ENCODE measurements at regions not wholly inside any gene's neighbourhood (a gene's known extent, or its start where the extent isn't known, plus 50 kb on each side); places are given as distances from the start of the nearest gene placed in this dataset.
A peak's percentile ranks its signal among the peaks of the same experiment; 100 is the strongest.

DNA sequence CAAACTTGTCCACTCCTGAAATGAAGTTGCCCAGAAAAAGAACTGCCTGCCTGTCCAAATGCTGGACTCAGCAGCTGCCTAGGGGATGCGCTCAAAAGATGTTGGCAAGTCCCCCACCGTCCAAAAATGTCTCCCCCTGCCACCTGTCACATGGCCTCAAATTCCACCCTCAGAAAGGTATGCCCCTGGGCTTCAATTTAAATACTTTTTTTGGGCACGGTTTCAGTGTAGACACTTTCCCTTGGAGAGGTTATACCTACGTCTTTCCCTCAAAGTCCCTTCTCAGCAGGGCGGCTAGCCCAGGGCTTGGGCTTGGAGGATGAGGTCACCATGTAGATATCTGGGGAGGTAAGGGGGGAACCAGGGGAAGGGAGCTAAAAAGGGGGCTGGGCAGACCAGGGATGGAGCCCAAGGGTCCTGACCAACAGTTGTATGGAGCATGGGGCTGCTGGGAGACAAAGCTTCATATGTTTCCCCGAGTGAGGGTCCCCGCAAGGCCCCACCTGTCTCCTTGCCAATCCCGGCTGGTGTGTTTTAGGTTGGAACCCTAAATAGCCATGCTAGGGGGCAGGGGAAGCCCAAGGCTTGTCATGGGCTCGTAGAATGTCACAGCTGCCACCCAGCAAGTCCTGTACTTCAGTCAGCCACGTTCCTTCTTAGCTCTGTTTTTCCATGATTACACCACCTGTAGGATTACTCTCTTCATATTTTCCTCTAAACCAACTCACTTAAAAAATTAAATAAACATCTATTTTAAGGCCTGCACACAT lies 131.2 kb upstream of the TBX3 start:
- Mint-ChIP-seq H3K4me1 (peaks cover 16% of the 10 kb centered on the region), H3K36me3 (no peaks in the 10 kb centered on the region), H3K4me3 (no peak overlapping the region), H3K27me3 (ENCODE audit: low read depth in 3 of 3) (peaks cover 25 to 54% (median 41%) of the 10 kb centered on the region in 3 donors), H3K27ac (peak overlapping the region in 1 of 7 donors; percentile 49), H3K9me3 (peaks cover 0 to 6% (median 5%) of the 10 kb centered on the region in 7 donors)
- TF ChIP-seq, protein P1, sequence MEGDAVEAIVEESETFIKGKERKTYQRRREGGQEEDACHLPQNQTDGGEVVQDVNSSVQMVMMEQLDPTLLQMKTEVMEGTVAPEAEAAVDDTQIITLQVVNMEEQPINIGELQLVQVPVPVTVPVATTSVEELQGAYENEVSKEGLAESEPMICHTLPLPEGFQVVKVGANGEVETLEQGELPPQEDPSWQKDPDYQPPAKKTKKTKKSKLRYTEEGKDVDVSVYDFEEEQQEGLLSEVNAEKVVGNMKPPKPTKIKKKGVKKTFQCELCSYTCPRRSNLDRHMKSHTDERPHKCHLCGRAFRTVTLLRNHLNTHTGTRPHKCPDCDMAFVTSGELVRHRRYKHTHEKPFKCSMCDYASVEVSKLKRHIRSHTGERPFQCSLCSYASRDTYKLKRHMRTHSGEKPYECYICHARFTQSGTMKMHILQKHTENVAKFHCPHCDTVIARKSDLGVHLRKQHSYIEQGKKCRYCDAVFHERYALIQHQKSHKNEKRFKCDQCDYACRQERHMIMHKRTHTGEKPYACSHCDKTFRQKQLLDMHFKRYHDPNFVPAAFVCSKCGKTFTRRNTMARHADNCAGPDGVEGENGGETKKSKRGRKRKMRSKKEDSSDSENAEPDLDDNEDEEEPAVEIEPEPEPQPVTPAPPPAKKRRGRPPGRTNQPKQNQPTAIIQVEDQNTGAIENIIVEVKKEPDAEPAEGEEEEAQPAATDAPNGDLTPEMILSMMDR (IDR thresholded peaks at IDR 0.05) = no peak
- Histone ChIP-seq H3K27me3 (ENCODE audit: control insufficient read depth in 2 of 2, insufficient read depth in 2 of 2, low read length in 2 of 2) (peaks cover 0 to 2% of the 10 kb centered on the region in 2 donors), H3K4me3 (replicated peaks in 1 of 3; ENCODE audit: low read depth in 2 of 3, low read length in 3 of 3) (no peak overlapping the region), H2AFZ (ENCODE audit: insufficient read depth, low read depth, low read length, poor library complexity, severe bottlenecking) (no peak overlapping the region), H3K36me3 (replicated peaks in 1 of 2; ENCODE audit: control insufficient read depth in 1 of 2, insufficient read depth in 2 of 2, low read length in 2 of 2) (no peaks in the 10 kb centered on the region), H3K79me2 (ENCODE audit: insufficient read depth, low read length) (no peaks in the 10 kb centered on the region), H3K4me1 (ENCODE audit: control insufficient read depth in 1 of 2, insufficient read depth in 2 of 2, low read length in 2 of 2) (peaks cover 0 to 13% of the 10 kb centered on the region in 2 donors), H3K27ac (ENCODE audit: low read depth in 1 of 2, low read length in 2 of 2) (no peak overlapping the region), H3K9me3 (replicated peaks in 1 of 2; ENCODE audit: control insufficient read depth in 1 of 2, insufficient read depth in 1 of 2, low read length in 2 of 2) (no peaks in the 10 kb centered on the region), H4K20me1 (ENCODE audit: insufficient read depth, low read length) (no peaks in the 10 kb centered on the region), H3K9ac (ENCODE audit: insufficient read depth, low read length, poor library complexity, severe bottlenecking) (no peak overlapping the region), H3K4me2 (replicated peaks; ENCODE audit: extremely low read depth, low read length, poor library complexity, severe bottlenecking) (no peak overlapping the region)
- DNase-seq = no peak
- intact Hi-C loops (cut with micrococcal nuclease) = no loop called here
- 90% methylated on average over 5 of the region's 10 CpGs for WGBS (ENCODE audit: insufficient coverage)

- Histone ChIP-seq H3K4me3 (replicated peaks in 1 of 3; ENCODE audit: low read depth in 2 of 3, low read length in 3 of 3) (peak overlapping the region in 1 of 3 experiments; percentile 47), H3K4me2 (replicated peaks; ENCODE audit: extremely low read depth, low read length, poor library complexity, severe bottlenecking) (peak overlapping the region; percentile 26), H3K27ac (ENCODE audit: low read depth in 1 of 2, low read length in 2 of 2) (peak overlapping the region in 1 of 2 donors; percentile 37), H3K36me3 (replicated peaks in 1 of 2; ENCODE audit: control insufficient read depth in 1 of 2, insufficient read depth in 2 of 2, low read length in 2 of 2) (no peaks in the 10 kb centered on the region), H4K20me1 (ENCODE audit: insufficient read depth, low read length) (no peaks in the 10 kb centered on the region), H3K79me2 (ENCODE audit: insufficient read depth, low read length) (no peaks in the 10 kb centered on the region), H3K9ac (ENCODE audit: insufficient read depth, low read length, poor library complexity, severe bottlenecking) (no peak overlapping the region), H3K4me1 (ENCODE audit: control insufficient read depth in 1 of 2, insufficient read depth in 2 of 2, low read length in 2 of 2) (peaks cover 0 to 15% of the 10 kb centered on the region in 2 donors), H3K9me3 (replicated peaks in 1 of 2; ENCODE audit: control insufficient read depth in 1 of 2, insufficient read depth in 1 of 2, low read length in 2 of 2) (no peaks in the 10 kb centered on the region), H2AFZ (ENCODE audit: insufficient read depth, low read depth, low read length, poor library complexity, severe bottlenecking) (peak overlapping the region; percentile 42), H3K27me3 (ENCODE audit: control insufficient read depth in 2 of 2, insufficient read depth in 2 of 2, low read length in 2 of 2) (peaks cover 0 to 2% of the 10 kb centered on the region in 2 donors)
- WGBS (ENCODE audit: insufficient coverage) = 12% methylated on average over 11 of the region's 19 CpGs
- intact Hi-C loops (cut with micrococcal nuclease) = no loop called here
- H3K4me3 Mint-ChIP-seq = peak overlapping the region; percentile 45 to 85
- H3K9me3 Mint-ChIP-seq = peaks cover 0 to 10% (median 6%) of the 10 kb centered on the region in 7 donors
- peak; percentile 30 to 93 (median 44) for DNase-seq
- H3K36me3 Mint-ChIP-seq = no peaks in the 10 kb centered on the region
- H3K27me3 Mint-ChIP-seq (ENCODE audit: low read depth in 3 of 3) = peaks cover 25 to 58% (median 47%) of the 10 kb centered on the region in 3 donors
- peak overlapping the region in 5 of 7 donors; percentile 32 to 92 (median 77) for H3K27ac Mint-ChIP-seq
- peaks cover 16% of the 10 kb centered on the region for H3K4me1 Mint-ChIP-seq
- TF ChIP-seq, protein P1 (IDR thresholded peaks at IDR 0.05) = no peak
These were observed 129.1 kb upstream of the TBX3 start for GRCh38 chr12:114812858-114813761.
